ENCODE measurements at regions not wholly inside any gene's neighbourhood (a gene's known extent, or its start where the extent isn't known, plus 50 kb on each side); places are given as distances from the start of the nearest gene placed in this dataset.

- no peak overlapping the region for H4K8ac ChIP-seq (replicated peaks; ENCODE audit: insufficient read length, low read depth, low read length)
- no peak overlapping the region for H3T11ph ChIP-seq (ENCODE audit: low read length)
- H3K23ac ChIP-seq (ENCODE audit: insufficient read length, low read depth, low read length), result no peak overlapping the region
- no peaks in the 10 kb centered on the region for H3K9me3 ChIP-seq (ENCODE audit: control insufficient read depth, low read depth, low read length)
- no peak for DNase-seq
- H2BK20ac ChIP-seq (ENCODE audit: low read depth, low read length, poor library complexity, severe bottlenecking), result no peak overlapping the region
- H3K4me1 Mint-ChIP-seq, result no peaks in the 10 kb centered on the region
- no peak overlapping the region for H2BK5ac ChIP-seq (ENCODE audit: insufficient read length, low read length)
- H3K79me1 ChIP-seq (ENCODE audit: insufficient read depth, low read depth, low read length, poor library complexity, severe bottlenecking), result no peaks in the 10 kb centered on the region
- H3K56ac ChIP-seq (ENCODE audit: insufficient read length, low read depth, low read length), result no peak overlapping the region
- no peaks in the 10 kb centered on the region for H3K4me1 ChIP-seq (ENCODE audit: insufficient read depth, low read length)
- H3K4me2 ChIP-seq (ENCODE audit: insufficient read depth, insufficient read length, low read length), result no peak overlapping the region
- no peak overlapping the region for H2BK120ac ChIP-seq (ENCODE audit: low read depth, low read length, poor library complexity, severe bottlenecking)
- TF ChIP-seq, protein P1, sequence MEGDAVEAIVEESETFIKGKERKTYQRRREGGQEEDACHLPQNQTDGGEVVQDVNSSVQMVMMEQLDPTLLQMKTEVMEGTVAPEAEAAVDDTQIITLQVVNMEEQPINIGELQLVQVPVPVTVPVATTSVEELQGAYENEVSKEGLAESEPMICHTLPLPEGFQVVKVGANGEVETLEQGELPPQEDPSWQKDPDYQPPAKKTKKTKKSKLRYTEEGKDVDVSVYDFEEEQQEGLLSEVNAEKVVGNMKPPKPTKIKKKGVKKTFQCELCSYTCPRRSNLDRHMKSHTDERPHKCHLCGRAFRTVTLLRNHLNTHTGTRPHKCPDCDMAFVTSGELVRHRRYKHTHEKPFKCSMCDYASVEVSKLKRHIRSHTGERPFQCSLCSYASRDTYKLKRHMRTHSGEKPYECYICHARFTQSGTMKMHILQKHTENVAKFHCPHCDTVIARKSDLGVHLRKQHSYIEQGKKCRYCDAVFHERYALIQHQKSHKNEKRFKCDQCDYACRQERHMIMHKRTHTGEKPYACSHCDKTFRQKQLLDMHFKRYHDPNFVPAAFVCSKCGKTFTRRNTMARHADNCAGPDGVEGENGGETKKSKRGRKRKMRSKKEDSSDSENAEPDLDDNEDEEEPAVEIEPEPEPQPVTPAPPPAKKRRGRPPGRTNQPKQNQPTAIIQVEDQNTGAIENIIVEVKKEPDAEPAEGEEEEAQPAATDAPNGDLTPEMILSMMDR (conservative IDR thresholded peaks at IDR 0.05), result no peak
- no peaks in the 10 kb centered on the region for H3K27me3 ChIP-seq (ENCODE audit: insufficient read depth, low read length)
- no peaks in the 10 kb centered on the region; a peak in 1 of 5 replicates for H3K9me3 Mint-ChIP-seq
- no peaks in the 10 kb centered on the region for H3K23me2 ChIP-seq (ENCODE audit: insufficient read length, low read depth, low read length, poor library complexity, severe bottlenecking)
- H3K27ac ChIP-seq (ENCODE audit: insufficient read length, low read depth, low read length), result no peak overlapping the region
- no peak overlapping the region for H3K4me3 Mint-ChIP-seq
- H3K36me3 Mint-ChIP-seq (ENCODE audit: insufficient read depth in 1 of 3, low read depth in 3 of 3), result no peaks in the 10 kb centered on the region
- H3K79me2 ChIP-seq (ENCODE audit: insufficient read depth, low read length), result no peaks in the 10 kb centered on the region
- no peak overlapping the region for H3K9ac ChIP-seq (ENCODE audit: extremely low read depth, insufficient read length, low read length)
- no peak overlapping the region for H2BK15ac ChIP-seq (ENCODE audit: low read depth, low read length)
- H2AFZ ChIP-seq (ENCODE audit: low read length), result no peak overlapping the region
- no peak overlapping the region for H4K5ac ChIP-seq (ENCODE audit: insufficient read length, low read depth, low read length)
- H3K14ac ChIP-seq (ENCODE audit: insufficient read depth, low read length), result no peak overlapping the region
- no peak overlapping the region for H3K18ac ChIP-seq (ENCODE audit: insufficient read length, low read depth, low read length)
- no peak overlapping the region for H3K4ac ChIP-seq (ENCODE audit: low read depth, low read length)
- H4K91ac ChIP-seq (ENCODE audit: insufficient read length, low read depth, low read length), result no peak overlapping the region
- H2AK5ac ChIP-seq (ENCODE audit: insufficient read length, low read length), result no peak overlapping the region
- no peak overlapping the region for H3K27ac Mint-ChIP-seq
- no peaks in the 10 kb centered on the region for H3K27me3 Mint-ChIP-seq (ENCODE audit: low read depth)
- no CpG with 5 or more reads among the region's 2 CpGs for WGBS (ENCODE audit: extremely low coverage, insufficient read length, low lambda C conversion rate)
- H2BK12ac ChIP-seq (ENCODE audit: insufficient read length, low read depth, low read length), result no peak overlapping the region
- no peaks in the 10 kb centered on the region for H4K20me1 ChIP-seq (ENCODE audit: control insufficient read depth, insufficient read depth, insufficient read length)
Measured at GRCh38 chr20:6468423-6469116, 298.9 kb upstream of the BMP2 start.

Measured in H9 (cell line).